ENCODE measurements at regions not wholly inside any gene's neighbourhood (a gene's known extent, or its start where the extent isn't known, plus 50 kb on each side); places are given as distances from the start of the nearest gene placed in this dataset.

DNA sequence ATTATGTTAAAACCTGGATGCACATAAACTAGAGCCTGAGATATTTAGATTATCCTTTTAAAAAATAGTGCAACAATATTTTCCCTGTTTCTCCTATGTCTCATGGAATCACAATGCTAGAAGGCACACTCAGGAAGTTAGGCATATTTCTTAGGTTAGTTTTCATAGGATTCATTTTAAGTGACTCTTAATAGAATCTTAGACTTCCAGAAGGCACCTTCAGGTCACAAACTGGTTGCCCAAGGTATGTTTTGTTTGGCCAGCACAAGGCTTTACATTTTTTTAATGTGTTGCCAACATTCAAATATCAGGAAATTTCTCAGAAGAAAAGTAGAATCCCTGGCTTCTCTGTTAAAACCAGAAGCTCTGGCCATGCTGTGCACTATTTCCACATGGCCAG lies 129.3 kb downstream of the LNPK start:
- Histone ChIP-seq H3K27me3 (no peaks in the 10 kb centered on the region), H3K36me3 (no peaks in the 10 kb centered on the region), H3K4me1 (peaks cover 0 to 8% of the 10 kb centered on the region in 2 donors), H3K4me3 (no peak overlapping the region), H3K27ac (no peak overlapping the region), H3K9me3 (no peaks in the 10 kb centered on the region)
- DNase-seq (ENCODE audit: low spot score), result no peak
- no peak for TF ChIP-seq CTCF (IDR thresholded peaks at IDR 0.05)

- no peak overlapping the region for H3K27ac ChIP-seq
- H3K27me3 ChIP-seq, result no peaks in the 10 kb centered on the region
- H3K36me3 ChIP-seq, result no peaks in the 10 kb centered on the region
- no peak overlapping the region for H3K4me3 ChIP-seq
- H3K4me1 ChIP-seq, result peaks cover 0 to 8% of the 10 kb centered on the region in 2 donors
- TF ChIP-seq CTCF (IDR thresholded peaks at IDR 0.05), result no peak
- DNase-seq (ENCODE audit: low spot score), result no peak
- no peaks in the 10 kb centered on the region for H3K9me3 ChIP-seq
Observed at GRCh38 chr2:175872005-175872348, 130.1 kb downstream of the LNPK start.

GRCh38 chr2:175871331-175872004 lies 130.6 kb downstream of the LNPK start:
- no peaks in the 10 kb centered on the region for H3K27me3 ChIP-seq
- no peak for TF ChIP-seq CTCF (IDR thresholded peaks at IDR 0.05)
- H3K4me3 ChIP-seq, result no peak overlapping the region
- no peaks in the 10 kb centered on the region for H3K9me3 ChIP-seq
- H3K27ac ChIP-seq, result no peak overlapping the region
- no peak for DNase-seq (ENCODE audit: low spot score)
- H3K36me3 ChIP-seq, result no peaks in the 10 kb centered on the region
- H3K4me1 ChIP-seq, result peaks cover 0 to 8% of the 10 kb centered on the region in 2 donors

GRCh38 chr2:175865716-175866115 lies 136.4 kb downstream of the LNPK start:
- Histone ChIP-seq H3K27me3 (no peaks in the 10 kb centered on the region), H3K9me3 (no peaks in the 10 kb centered on the region), H3K4me1 (no peaks in the 10 kb centered on the region), H3K36me3 (no peaks in the 10 kb centered on the region), H3K4me3 (no peak overlapping the region), H3K27ac (no peak overlapping the region)
- no peak for TF ChIP-seq CTCF (IDR thresholded peaks at IDR 0.05)
- no peak for DNase-seq (ENCODE audit: low spot score)

- TF ChIP-seq CTCF (IDR thresholded peaks at IDR 0.05), result no peak
- Histone ChIP-seq H3K36me3 (no peaks in the 10 kb centered on the region), H3K27ac (no peak overlapping the region), H3K9me3 (no peaks in the 10 kb centered on the region), H3K4me1 (no peaks in the 10 kb centered on the region), H3K4me3 (no peak overlapping the region), H3K27me3 (no peaks in the 10 kb centered on the region)
- DNase-seq (ENCODE audit: low spot score), result no peak
Observed at GRCh38 chr2:175864137-175864850, 137.8 kb downstream of the LNPK start.

Data from right atrium auricular region (tissue), 2 donors.